ENCODE measurements at regions not wholly inside any gene's neighbourhood (a gene's known extent, or its start where the extent isn't known, plus 50 kb on each side); places are given as distances from the start of the nearest gene placed in this dataset.

GRCh38 chr5:142479854-142480519 lies 155.2 kb upstream of the SPRY4 start:
- H3K27ac ChIP-seq, result no peak overlapping the region
- DNase-seq (ENCODE audit: low read depth, low spot score), result no peak

DNA sequence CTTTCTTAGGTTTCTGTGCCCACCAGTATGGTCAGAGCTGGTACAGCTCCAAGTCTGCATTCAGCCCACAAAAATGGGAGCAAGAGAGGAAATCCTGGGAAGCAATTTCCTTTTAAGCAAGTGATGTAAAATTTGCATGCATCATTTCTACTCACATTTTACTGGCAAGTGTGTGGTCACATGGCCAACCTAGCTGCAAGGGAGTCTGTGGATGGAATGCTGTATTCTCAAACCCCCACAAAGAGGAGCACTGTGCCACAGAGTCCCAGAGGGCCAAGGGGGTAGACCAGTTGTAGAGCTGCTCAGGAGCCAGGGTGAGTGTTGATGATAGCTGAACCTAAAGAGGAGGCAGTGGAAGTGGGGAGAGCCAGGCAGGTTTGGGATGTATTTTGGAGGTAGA lies 154.3 kb upstream of the SPRY4 start:
- no peak overlapping the region for H3K27ac ChIP-seq
- no peak for DNase-seq (ENCODE audit: low read depth, low spot score)

DNA sequence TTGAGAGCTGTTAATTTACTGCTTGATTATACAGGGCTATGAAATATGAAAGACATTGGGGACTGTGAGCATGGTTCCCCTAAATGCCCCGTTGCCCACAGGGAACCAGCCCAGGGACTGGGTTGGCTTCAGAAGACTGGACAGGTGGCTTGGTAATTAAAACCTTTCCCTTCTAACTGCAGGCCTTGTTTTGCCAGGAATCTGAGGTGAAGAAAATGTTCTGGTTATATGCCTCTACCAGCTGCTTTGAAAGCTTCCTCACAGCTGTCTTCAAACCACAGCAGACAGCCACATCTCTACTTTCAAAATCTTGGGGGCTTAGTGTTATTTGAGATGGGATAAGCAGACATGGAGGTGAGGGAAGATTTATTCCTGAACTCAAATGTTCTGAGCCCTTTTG lies 153.3 kb upstream of the SPRY4 start:
- no peak overlapping the region for H3K27ac ChIP-seq
- DNase-seq (ENCODE audit: low read depth, low spot score), result no peak

GRCh38 chr5:142475102-142475513 lies 150.3 kb upstream of the SPRY4 start:
- H3K27ac ChIP-seq, result peak overlapping the region; percentile 99
- no peak for DNase-seq (ENCODE audit: low read depth, low spot score)

DNA sequence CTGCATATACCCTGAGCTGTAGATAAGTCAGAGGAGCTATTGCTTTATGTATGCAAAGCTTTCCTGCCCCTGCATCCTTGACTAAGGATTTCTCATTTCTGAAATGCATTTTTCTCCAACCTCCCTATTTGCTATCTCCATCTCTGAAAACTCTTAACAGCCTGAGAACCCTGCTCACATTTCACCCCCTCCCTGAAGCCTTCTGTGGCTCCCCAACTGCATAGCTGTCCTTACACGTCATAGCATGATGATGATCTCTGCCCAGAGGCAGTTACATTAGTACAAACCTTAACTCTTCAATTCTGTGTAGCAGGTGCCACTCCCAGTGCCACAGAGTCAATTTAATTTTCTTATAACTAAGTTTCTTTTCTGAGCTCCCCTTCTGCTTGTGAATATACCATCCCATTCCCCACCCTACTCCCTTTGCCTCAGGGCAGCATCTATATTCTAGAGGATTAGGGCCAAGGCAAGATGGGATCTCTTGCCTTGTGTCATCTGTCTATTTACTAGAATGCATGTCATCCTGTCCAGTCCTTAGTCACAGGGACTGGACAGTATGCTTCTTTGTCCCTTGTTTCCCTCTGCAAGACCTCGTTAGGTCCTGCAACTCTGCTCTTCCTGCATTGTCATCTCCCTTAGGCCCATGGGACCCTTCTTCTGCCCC lies 149.7 kb upstream of the SPRY4 start:
- peak overlapping the region; percentile 99 for H3K27ac ChIP-seq

DNA sequence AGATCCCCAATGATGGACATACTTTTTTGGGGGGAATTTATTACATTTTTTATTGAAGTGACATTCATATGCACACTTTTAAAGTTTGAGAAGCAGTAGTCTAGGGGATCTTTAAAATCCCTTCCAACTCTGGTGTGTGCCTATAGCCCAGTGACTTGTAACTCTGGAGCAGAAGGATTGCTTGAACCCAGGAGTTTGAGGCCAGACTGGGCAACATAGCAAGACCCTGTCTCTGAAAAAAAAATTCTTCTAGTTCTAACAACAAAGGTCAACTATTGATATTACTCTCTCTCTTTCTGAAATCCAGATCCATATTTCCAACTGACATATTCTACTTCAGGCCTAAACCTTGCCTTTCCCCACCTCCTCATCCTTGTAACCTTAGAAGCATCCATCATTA lies 148.2 kb upstream of the SPRY4 start:
- H3K27ac ChIP-seq, result peak overlapping the region; percentile 99

More for the DNA sequence above, 149.7 kb upstream of the SPRY4 start:
- no peak for DNase-seq (ENCODE audit: low read depth, low spot score)

GRCh38 chr5:142472306-142472951 lies 147.6 kb upstream of the SPRY4 start:
- DNase-seq (ENCODE audit: low read depth, low spot score), result peak; percentile 71
- peak overlapping the region; percentile 99 for H3K27ac ChIP-seq

More for the DNA sequence above, 148.2 kb upstream of the SPRY4 start:
- DNase-seq (ENCODE audit: low read depth, low spot score), result no peak

GRCh38 chr5:142466195-142466971 lies 141.6 kb upstream of the SPRY4 start:
- H3K27ac ChIP-seq, result no peak overlapping the region
- no peak for DNase-seq (ENCODE audit: low read depth, low spot score)

GRCh38 chr5:142465476-142465875 lies 140.7 kb upstream of the SPRY4 start:
- DNase-seq (ENCODE audit: low read depth, low spot score), result no peak
- H3K27ac ChIP-seq, result no peak overlapping the region

- no peak for DNase-seq (ENCODE audit: low read depth, low spot score)
- H3K27ac ChIP-seq, result no peak overlapping the region
Measured at GRCh38 chr5:142463904-142464303, 139.1 kb upstream of the SPRY4 start.

- DNase-seq (ENCODE audit: low read depth, low spot score), result no peak
- H3K27ac ChIP-seq, result no peak overlapping the region
Measured at GRCh38 chr5:142461028-142461590, 136.3 kb upstream of the SPRY4 start.

- DNase-seq (ENCODE audit: low read depth, low spot score), result no peak
- H3K27ac ChIP-seq, result no peak overlapping the region
Measured at GRCh38 chr5:142459209-142459608, 134.4 kb upstream of the SPRY4 start.

- no peak for DNase-seq (ENCODE audit: low read depth, low spot score)
- no peak overlapping the region for H3K27ac ChIP-seq
Measured at GRCh38 chr5:142455856-142456255, 131.0 kb upstream of the SPRY4 start.

DNA sequence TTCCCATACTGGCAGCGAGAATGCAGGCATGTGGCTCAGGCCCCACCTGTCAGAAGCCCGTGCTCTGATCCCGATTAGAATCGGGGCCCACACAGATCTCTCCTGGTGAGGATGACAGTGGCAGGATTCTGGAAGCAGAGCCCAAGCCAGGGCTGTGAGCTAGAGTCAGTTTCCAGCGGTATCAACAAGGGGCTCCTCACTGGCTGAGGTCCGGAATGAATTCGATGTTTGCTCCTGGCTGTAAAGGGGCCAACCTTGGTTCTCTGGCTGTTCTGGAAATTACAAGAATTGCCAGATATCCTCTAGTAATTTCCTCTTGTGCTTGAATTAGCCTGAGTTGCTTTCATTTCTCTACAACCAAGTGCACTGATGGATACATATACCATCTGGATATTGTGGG lies 129.1 kb upstream of the SPRY4 start:
- DNase-seq (ENCODE audit: low read depth, low spot score), result no peak

GRCh38 chr5:142450419-142450818 lies 125.6 kb upstream of the SPRY4 start:
- H3K27ac ChIP-seq, result no peak overlapping the region
- no peak for DNase-seq (ENCODE audit: low read depth, low spot score)

More for the DNA sequence above, 129.1 kb upstream of the SPRY4 start:
- H3K27ac ChIP-seq, result no peak overlapping the region

- no peak overlapping the region for H3K27ac ChIP-seq
- DNase-seq (ENCODE audit: low read depth, low spot score), result no peak
Measured at GRCh38 chr5:142447887-142448286, 123.1 kb upstream of the SPRY4 start.

DNA sequence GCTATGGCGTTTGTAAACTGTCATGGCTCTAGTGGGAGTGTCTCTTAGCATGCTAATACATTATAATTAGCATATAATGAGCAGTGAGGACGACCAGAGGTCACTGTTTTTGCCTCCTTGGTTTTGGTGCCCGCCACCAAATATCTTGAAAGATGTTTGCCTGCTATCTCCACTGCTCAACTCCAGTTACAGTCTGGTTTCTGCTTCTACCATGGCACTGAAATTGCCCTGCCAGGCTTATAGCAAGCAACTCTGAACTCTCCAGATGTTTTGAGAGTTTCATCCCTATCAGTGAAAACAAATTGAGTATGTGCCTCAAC lies 122.1 kb upstream of the SPRY4 start:
- no peak for DNase-seq (ENCODE audit: low read depth, low spot score)
- peak overlapping the region; percentile 48 for H3K27ac ChIP-seq

DNA sequence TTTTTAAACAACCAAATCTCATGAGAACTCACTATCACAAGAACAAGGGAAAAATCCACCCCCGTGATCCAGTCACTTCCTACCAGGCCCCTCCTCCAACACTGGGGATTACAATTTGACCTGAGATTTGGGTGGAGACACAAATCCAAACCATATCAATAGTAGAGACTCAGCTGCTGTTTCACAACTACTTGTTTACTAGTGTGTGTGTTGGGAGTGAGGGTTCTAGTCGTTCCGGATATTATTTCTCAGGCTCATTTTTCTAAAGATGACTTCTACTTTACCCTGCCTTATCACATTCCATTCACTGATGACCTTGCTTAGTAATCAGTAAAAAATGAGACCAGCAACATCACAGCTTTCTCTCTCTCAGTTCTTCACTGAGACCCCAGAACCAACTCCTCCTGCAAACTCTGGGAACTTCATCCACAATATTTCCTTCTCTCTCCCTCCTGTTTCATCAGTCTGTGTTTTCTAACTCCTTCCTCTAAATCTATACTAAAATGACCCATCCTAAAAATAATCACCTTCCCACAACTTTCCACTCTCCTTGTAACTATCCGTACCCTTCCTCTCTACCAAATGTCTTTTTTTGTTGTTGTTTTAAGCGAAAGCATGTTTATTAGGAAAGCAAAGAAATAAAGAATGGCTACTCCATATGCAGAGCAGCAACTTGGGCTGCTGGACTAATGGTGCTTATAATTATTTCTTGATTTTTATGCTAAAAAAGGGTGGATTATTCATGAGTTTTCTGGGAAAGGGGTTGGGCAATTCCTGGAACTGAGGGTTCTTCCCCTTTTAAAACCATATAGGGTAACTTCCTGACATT lies 121.5 kb upstream of the SPRY4 start:
- H3K27ac ChIP-seq, result peak overlapping the region; percentile 48
- no peak for DNase-seq (ENCODE audit: low read depth, low spot score)

GRCh38 chr5:142445266-142445665 lies 120.4 kb upstream of the SPRY4 start:
- peak overlapping the region; percentile 48 for H3K27ac ChIP-seq
- DNase-seq (ENCODE audit: low read depth, low spot score), result no peak

DNA sequence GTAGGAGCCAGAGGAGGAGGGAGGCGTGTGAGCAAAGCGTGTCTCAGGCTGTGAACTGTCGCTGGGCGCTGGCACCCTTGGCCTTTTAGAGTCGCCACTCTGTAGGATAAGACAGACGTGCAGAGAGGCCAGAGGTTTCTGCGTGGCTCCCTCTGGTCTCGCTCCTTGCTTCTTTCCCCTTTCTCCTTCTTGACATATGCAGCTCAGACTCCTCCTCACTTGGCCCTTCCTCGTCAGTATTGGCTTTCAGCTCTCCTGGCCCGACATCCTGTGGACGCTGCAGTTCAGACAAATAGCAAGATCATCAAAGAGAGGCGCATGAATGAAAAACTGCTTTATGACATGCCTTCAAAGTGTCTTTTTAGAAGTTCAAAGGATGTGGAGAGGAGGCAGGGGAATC lies 116.8 kb upstream of the SPRY4 start:
- no peak overlapping the region for H3K27ac ChIP-seq
- DNase-seq (ENCODE audit: low read depth, low spot score), result no peak

Data from epithelial cell of prostate (primary cell).